ENCODE measurements at regions not wholly inside any gene's neighbourhood (a gene's known extent, or its start where the extent isn't known, plus 50 kb on each side); places are given as distances from the start of the nearest gene placed in this dataset.
"Not testable (repeated sequence)": the region's sequence is repeated elsewhere in the genome, so short reads cannot be mapped to it uniquely, and the experiment has no call there.

DNA sequence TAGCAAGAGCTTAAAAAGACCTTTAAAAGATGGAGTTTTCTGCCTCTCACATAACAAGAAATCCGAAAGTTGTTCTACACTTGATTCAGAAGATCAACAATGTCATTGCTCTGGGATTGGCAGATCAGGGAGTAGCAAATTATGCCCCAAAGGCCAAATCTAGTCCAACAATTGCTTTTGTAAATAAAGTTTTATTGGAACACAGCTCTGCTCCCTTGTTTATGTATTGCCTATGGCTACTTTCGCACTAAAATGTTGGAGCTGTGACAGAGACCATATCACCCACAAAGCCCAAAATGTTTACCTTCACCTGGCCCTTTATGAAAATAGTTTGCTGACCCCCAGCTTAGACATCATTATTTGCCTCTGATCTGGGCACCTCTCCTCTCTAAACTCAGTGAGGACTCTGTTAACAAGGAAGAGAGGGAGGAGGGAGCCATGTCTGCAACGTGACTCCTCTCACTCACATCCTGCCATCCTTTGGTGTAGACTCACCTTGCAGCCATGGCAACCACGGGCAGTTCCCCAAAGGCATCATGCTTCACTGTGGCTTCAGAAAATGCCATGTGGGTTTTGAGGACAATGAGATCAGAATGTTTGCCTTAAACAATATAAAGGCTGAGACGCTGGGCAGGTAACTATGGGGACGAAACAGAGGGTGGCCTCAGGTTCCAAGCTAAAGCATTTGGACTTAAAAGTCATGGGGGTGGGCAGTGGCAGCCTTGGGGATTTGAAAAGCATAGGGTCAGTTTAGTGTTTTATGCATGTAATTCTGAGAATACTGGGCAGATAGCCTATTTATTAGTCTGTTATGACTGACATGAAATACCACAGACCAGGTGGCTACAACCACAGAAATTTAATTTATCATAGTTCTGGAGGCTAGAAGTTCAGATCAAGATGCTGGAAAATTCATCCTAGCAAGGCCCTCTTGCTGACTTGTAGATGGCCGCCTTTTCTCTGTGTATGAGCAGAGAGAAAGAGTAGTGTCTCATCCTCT, 149.7 kb upstream of the TNFAIP3 start:
- DNase-seq = peak; percentile 86

DNA sequence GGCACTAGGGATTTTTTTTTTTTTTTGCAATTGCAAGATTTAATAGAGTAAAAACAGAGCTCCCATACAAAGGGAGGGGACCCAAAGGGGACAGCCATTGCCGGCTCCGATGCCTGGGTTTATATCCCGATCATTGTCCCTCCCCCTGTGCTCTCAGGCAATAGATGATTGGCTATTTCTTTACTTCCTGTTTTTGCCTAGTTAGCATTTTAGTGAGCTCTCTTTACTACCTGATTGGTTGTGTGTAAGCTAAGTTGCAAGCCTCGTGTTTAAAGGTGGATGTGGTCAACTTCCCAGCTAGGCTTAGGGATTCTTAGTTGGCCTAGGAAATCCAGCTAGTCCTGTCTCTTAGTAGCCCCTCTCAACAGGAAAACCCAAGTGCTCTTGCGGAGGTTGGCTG, 148.2 kb upstream of the TNFAIP3 start:
- not testable (repeated sequence) for DNase-seq

DNA sequence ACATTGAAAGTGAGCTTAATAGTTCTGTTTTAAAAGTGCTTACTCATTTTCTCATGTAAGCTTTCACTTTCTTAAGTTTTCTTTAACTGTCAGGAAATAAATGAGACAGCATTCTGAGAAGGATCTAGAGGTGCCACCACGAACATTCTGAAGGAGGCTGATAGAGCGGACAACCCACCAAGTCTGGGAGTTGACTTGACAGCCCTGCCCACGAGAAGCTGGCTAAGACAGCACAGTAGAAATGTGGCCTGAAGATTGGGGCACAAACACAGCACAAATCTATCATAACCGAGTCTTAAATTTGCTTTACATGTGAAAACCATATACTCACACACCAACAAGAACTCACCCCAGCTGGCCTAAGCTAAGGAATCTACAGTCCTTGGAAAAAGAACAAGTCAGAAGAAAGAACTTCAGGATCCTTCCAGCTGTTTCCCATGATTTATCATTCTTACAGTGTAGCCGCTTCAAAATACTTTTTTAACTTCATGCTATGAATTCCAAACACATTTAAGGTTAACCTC, 144.2 kb upstream of the TNFAIP3 start:
- no peak for DNase-seq

DNA sequence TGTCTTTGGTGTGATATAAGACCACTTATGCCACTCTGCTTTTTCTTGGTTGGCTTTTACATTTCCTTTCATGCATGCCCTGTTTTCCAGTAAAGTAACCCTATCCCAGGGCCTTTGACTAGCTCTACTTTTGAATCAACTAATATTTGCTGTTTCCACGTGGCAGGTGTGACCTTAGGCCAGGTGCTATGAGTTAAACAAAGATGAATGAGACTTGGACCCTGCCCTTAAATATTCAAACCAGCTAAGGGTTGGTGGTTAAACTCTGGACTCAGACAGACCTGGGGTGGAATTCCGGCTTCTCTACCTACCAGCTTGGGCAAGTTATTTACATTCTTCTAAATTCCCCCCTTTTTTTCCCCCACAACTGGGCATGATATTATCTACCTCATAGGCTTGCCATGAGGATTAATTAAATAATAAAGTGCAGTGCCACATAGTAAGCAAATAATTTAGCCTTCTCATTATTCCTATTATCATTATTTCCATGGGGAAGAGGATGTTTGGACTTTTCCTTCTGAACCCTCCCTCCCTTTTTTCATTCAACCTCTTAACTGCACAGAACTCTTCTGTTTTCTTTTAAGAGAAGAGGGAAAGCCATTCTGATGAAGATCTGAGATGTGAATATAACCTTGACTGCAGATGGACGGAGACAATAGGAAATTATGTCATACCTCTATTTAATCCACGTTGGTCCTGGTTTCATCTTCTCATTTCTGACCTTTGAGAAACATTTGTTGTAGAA, 143.6 kb upstream of the TNFAIP3 start:
- DNase-seq = peak; percentile 44

DNA sequence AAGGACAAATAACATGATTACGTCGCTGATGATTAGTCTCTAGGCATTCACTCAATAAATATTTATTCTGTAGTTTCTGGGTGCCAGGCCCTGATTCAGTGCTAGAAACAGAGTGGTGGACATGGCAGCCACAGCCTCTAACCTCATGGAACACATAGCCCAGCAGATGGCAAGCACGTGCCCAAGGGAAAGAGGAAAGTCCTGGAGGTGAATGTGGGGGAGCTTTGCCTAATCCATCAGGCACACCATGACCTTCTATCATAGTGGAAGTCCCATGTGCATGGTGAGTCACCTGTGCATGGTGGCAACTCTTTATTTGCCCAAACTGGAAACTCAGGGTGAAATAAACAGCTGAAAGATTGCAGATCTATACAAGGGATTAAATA, 143.0 kb upstream of the TNFAIP3 start:
- DNase-seq = no peak

DNA sequence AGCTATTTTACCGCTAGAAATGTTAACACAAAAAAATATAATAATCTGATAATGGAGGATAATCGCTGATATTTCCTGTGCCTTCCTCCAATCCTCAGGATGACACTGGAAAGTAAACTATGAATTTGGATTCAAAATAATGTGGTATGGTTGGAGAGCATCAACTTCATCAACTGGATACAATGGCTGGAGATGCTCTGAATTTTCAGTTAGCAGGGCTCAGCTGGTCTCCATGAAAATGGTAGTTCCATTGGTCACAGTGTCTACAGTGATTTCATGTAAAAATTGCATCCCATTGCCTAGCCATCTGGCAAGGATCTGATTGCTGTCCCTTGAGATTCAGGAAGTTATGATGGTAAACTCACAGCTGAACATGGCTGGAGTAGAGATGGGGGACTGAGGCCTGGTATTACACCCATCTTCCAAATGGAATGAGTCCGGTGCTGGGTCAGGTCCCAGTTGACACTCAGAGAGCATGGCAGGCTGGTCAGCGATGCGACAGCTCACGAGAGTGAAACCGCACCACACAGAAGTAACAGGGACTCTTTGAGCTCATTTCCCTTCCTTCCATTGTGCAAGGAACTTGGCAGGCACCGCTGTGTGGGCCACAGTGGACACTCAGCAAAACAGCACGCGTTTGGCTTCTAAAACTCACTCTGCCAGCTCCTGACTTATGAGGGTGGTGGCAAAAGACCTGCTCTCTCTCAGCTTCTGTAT, 142.4 kb upstream of the TNFAIP3 start:
- DNase-seq = no peak

DNA sequence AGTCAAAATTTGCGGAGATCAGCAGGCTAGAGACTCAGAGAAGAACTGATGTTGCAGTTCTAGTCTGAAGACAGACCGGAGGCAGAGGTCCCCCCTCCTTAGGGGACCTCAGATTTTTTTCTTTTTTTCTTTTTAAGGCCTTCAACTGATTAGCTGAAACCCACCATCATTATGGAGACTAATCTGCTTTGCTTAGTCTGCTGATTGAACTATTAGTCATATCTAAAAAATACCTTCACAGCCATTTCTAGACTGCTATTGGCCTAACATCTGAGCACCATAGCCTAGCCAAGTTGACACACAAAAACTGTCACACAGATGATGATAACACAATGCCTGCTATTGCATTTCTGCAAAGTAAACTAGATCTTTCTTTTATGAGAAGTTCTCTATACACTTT, 141.1 kb upstream of the TNFAIP3 start:
- no peak for DNase-seq

DNA sequence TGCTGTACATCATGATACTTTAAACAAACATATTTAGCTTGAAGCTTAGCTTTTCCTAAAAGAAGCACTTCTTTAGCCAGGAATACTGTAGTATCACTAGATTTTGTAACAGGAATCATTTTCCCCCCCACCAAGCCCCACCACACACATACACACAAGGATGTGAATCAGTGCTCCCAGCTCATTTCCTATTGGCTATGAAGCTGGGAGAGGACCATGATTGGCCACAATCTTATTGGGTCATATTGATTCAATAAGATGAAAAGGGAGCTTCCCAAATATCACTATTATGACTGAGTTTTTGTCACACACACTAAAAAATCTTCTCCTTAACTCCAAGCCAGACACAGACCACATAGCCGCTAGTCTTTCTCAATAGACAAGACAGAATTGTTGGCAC, 140.5 kb upstream of the TNFAIP3 start:
- DNase-seq = no peak

DNA sequence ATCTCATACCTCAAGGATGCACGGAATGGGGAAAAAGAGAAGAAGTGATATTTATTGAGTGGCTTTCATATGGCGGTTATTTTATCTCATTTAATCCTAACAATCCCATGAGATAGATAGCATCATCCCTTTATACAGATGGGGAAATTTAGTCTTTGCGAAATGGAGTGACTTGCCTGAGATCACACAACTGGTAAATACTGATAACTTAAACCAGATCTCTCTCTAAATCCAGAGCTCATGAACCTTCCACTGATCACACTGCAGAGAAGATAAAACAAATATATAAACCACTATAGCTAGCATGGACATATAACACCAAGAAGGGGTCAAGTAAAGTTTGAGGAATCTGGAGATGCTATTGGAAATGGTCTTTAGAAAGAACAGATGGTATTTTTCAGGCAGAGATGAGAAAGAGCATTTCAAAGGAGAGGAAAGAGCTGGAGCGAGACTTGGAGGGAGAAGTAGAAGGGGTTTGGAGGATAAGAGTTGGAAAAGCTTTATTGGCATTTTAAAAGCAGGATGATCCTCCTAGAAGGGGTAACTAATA, 139.8 kb upstream of the TNFAIP3 start:
- no peak for DNase-seq

DNA sequence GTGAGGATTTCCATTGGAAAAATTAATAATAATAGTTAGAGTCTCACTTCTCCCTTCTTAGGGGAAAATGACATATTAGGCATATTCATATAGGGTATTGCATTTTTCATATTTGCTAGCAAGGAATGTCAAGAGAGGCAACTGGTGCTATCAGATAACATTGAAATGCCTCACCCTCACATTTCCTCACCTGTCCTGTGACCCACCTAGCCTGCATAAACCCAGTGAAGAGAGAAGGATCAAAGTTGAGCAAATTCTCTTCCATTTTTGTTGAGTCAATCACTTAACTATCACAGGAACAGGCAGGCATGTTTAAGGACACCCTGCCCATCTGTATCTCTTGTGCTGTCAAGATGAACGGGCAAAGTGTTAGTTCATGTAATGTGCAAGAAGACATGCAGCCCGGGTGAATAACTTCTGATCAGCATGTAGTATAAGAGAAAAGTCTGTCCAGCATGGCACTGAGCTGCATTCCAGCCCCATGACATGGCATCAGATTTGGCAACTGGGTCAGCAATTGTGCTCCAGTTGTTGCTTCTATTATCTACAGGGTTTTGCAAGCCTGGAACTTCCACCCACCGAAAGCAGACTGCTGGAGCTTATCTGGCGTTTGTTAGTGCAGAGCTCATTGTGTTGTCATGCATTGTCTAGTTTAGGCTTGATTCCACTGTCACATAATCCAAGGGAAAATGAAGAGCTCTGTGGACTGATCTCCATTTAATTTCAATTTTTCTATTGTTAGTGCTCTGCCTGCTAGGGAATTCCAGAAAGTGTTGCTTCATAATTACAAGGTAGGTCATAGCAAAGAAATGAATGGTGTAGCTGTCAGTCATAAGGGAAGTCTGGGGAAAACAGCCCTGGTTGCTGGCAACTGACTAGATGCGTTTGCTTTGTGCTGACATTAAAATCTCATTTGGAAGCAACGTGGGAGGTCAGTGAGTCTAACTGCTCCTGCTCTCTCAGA, 138.4 kb upstream of the TNFAIP3 start:
- no peak for DNase-seq

DNA sequence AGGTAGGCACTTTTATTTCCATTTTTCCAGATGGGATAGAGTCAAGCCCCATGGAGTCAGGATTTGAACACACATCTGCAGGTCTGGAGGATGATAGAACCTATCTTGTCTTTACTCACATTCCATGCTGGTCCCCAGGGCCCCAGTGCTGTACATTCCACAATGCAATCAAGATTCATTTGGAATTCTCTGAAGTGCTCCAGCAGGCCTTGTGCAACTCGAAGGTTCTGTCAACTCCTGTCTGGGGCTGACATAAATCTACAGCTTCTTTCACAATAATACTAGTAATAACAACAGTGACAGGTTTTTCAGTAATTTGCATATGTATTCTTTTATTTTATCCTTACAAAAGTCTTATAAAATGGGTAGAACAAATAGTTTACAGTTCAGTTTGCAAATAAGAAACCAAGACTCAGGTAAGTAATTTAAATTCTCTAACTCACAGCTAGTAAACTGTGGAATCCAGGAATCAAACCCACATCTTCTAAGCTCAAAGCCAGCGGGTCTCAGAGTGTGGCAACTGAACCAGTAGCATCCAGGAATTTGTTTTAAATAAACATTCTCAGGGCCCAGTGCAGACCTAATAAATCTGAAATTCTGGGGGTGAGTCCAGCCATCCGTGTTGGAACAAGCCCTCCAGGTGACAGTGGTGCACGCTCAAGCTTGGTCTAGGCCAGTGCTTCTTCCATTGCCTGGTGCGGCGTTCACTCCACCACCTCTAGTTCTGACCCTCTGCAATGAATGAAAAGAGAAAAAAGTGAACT, 137.0 kb upstream of the TNFAIP3 start:
- DNase-seq = no peak

DNA sequence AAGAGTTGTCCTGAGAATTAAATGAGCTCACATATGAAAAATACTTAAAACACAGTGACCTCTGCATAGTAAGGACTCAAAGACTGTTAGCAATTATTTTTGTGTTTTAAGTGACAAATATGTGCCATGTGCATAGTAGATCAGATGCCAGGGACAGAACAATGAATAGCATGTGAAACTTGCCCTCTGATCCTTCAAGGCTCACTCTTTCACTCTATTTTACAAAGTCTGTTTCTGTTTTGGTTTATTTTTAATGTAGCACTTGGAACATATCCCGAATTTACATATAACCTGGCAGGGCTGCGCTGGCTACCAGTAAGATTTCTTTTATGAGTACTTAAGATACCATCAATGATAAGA, 135.5 kb upstream of the TNFAIP3 start:
- no peak for DNase-seq

DNA sequence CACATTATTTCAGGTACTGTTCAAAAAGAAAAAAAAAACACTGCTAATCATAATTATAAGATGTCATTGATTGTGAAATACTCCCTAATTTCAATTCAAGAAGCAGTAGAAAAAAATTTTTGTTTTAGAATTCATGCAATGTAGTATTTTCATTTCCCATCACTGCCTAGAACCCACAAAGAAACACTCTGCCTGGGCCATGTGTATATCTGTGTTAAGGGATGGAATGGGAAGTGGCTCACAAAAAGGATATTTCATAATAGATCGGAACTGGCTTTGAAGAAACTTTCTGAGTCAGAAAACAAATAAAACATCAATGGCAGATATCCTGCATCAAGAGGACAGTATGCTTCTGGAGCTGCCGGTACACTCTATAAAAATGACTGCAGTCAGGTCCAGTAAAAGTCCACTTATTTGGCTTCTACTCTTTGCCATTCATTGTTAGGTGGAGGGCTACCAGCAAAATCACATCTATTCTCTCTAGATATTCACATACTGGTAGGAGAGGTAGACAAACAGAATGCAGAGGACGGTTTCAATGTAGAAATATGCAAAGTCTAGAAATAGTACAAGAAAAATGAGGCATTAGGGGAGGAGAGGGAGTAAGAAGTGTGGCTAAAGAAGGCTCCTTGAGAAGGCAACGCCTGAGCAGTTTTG, 135.0 kb upstream of the TNFAIP3 start:
- DNase-seq = no peak

DNA sequence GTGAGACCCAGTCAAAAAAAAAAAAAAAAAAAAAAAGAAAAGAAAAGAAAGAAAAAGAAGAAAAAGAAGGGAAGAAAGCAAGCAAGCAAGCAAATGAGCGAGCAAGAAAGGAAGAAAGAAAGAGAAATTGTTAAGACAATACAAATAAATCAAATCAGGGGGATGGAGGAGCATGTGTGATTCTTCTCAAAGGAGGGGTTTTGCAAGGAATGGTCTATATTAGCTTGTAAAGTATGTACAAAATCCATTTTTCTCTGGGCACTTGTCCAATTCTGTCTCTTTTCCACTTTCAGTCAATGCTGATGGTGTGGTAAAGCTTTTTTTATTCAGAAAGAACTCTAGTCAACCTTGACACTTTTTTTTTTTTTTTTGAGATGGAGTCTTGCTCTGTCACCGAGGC, 133.7 kb upstream of the TNFAIP3 start:
- no peak for DNase-seq

DNA sequence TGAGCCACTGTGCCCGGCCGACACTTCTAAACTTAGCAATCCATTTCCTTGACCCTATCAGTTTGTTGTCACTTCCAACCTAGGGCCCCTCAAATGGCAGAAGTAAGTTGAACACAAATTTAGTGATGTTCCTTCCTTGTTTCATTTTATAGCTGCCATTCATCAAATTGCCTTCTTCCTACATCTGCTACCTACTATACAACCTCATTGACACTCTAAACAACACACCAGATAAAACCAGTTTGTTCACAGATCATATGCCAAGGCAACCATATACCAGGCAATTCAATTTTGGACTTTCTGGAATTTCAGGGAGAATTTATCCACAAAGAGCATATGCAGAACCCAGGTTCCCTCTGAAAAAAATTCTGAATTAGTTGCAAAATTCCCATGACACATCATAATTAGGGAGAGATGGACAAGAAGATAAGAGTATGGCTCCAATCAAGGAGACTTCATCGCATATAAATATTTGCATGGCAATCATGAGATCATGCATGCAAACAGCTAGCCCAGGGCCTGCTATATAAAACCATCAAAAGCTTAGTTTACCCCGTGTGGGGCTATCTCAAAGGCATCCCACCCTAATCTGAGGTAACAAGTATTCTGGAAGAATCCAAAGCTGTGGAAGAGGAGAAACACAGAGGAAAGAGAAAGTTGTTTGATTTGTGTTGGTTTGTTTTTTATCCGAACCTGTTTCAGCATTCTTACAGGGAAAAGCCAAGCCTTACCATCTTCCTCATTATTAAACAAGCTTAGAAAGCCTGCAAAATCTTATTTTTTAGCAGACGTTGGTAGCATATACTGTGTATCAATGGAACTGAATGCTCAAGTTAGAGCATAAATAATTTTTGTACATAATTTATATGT, 132.8 kb upstream of the TNFAIP3 start:
- DNase-seq = no peak

DNA sequence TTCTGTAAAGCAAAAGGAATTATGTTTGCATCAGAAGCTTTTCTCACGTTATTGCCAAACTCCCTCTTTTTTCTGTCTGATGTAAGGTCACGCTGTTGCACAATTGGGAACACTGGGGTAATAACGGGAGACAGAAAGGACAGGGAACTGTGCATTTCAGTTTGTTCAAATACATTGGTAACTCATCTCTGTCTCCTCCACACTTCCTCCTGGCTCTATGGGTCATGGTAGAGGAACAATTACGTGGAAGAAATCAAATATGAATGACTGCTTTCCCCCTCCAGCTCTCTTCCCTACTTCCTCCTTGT, 132.2 kb upstream of the TNFAIP3 start:
- no peak for DNase-seq

DNA sequence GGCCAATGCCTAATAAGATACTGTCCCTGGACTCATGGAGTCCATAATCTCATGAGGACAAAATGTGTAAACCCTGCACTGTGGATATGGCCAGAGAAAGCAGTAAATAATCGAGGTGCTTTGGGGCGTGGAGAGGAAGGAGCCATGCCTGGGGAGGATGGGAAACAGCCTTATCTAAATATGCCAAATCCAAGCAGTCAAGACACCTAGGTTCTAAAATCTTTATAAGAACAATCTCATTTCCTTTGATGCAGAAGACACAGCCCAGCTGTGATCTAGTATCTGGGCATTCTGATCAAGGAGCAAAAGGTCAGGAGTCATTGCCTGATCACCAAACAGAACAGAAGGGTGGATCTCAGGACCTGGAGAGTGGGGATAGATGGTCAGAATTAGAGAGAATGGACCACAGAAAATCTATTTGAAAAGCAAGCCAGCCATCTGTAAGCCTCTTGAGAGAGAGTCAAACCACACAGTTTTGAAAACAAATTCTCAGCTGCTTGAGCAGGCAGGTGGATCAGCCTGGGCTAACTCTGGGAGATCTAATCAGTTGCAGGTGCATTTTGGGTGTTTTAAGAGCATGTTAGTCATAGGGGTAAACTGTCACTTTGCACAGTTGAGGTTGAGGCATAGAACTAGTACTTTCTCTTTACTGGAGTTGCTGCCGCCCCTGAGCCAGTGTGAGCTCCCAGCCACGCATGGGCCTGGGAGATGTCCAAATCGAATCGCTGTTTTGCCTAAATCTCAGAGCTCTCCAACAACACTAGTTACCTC, 130.8 kb upstream of the TNFAIP3 start:
- DNase-seq = no peak

DNA sequence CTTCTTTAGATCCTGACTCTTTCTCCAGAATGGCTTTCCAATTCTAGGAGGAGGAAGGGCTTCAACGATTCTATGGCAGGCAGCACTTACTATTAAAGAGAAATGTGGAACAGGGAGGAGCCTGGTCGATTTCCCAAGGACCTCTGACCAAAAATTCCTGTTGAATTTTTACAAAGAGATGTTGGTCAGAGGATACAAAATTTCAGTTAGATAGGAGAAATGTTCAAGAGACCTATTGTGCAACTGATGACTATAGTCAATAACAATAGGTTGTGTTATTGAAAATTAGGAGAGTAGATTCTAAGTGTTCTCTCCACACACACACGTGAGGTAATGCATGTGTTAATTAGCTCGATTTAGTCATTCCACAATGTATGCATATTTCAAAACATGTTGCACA, 130.1 kb upstream of the TNFAIP3 start:
- DNase-seq = no peak

Measured in NCI-H774 (cell line).